ENCODE measurements at regions not wholly inside any gene's neighbourhood (a gene's known extent, or its start where the extent isn't known, plus 50 kb on each side); places are given as distances from the start of the nearest gene placed in this dataset.

- DNase-seq (no peak), ATAC-seq (peak; percentile 3 to 17)
- no peaks in the 10 kb centered on the region for H3K9me3 ChIP-seq (ENCODE audit: control insufficient read depth, low read length)
- no peaks in the 10 kb centered on the region for H3K27me3 ChIP-seq (ENCODE audit: control insufficient read depth, insufficient read depth)
- 53% methylated on average over 13 of the region's 13 CpGs for WGBS
- no peak overlapping the region for H3K4me3 ChIP-seq (ENCODE audit: low read length)
- H3K27ac ChIP-seq (ENCODE audit: low read length): no peak overlapping the region
- intact Hi-C loops (cut with DNase I): no loop called here
- no peaks in the 10 kb centered on the region for H3K4me1 ChIP-seq (ENCODE audit: control insufficient read depth, insufficient read depth, low read length)
Observed at GRCh38 chr16:87126403-87127025, 190.7 kb downstream of the C16orf95 start.

- Histone ChIP-seq H3K4me1 (ENCODE audit: control insufficient read depth, insufficient read depth, low read length) (no peaks in the 10 kb centered on the region), H3K9me3 (ENCODE audit: control insufficient read depth, low read length) (no peaks in the 10 kb centered on the region), H3K27me3 (ENCODE audit: control insufficient read depth, insufficient read depth) (no peaks in the 10 kb centered on the region), H3K4me3 (ENCODE audit: low read length) (no peak overlapping the region), H3K27ac (ENCODE audit: low read length) (peak overlapping the region; percentile 31)
- peak; percentile 62 to 87 (median 82) for DNase-seq
- intact Hi-C loops (cut with DNase I): no loop called here
- ATAC-seq: peak; percentile 70 to 72
- WGBS: 36% methylated on average over 23 of the region's 23 CpGs
Observed at GRCh38 chr16:87127061-87127765, 190.0 kb downstream of the C16orf95 start.

DNA sequence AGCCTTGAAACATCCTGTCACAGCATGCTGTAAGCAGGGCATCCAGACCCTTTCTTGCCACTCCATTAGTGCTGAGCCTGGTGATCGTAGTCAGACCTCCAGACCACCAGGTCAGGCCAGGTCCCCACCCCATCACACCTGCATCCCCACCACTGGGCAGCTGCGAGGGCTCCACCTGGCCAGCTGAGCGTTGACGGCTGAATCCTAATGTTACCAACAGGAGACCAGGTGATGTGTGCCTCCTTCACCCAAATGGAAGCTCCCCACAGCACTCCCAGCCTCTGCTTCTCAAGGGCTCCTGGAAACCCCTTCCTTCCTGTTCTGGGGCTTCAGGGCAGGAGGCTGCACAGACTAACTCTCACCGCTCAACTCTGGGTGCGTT lies 189.4 kb downstream of the C16orf95 start:
- ATAC-seq: no peak
- 90% methylated on average over 6 of the region's 6 CpGs for WGBS
- DNase-seq: no peak
- Histone ChIP-seq H3K27me3 (ENCODE audit: control insufficient read depth, insufficient read depth) (no peaks in the 10 kb centered on the region), H3K4me3 (ENCODE audit: low read length) (no peak overlapping the region), H3K4me1 (ENCODE audit: control insufficient read depth, insufficient read depth, low read length) (no peaks in the 10 kb centered on the region), H3K27ac (ENCODE audit: low read length) (no peak overlapping the region), H3K9me3 (ENCODE audit: control insufficient read depth, low read length) (no peaks in the 10 kb centered on the region)
- intact Hi-C loops (cut with DNase I): no loop called here

GRCh38 chr16:87129771-87130170 lies 187.4 kb downstream of the C16orf95 start:
- Histone ChIP-seq H3K4me3 (ENCODE audit: low read length) (no peak overlapping the region), H3K9me3 (ENCODE audit: control insufficient read depth, low read length) (no peaks in the 10 kb centered on the region), H3K27me3 (ENCODE audit: control insufficient read depth, insufficient read depth) (no peaks in the 10 kb centered on the region), H3K4me1 (ENCODE audit: control insufficient read depth, insufficient read depth, low read length) (no peaks in the 10 kb centered on the region), H3K27ac (ENCODE audit: low read length) (no peak overlapping the region)
- intact Hi-C loops (cut with DNase I): no loop called here
- WGBS: 56% methylated on average over 4 of the region's 4 CpGs
- DNase-seq: no peak
- ATAC-seq: peak in 1 of 2 donors; percentile 20

DNA sequence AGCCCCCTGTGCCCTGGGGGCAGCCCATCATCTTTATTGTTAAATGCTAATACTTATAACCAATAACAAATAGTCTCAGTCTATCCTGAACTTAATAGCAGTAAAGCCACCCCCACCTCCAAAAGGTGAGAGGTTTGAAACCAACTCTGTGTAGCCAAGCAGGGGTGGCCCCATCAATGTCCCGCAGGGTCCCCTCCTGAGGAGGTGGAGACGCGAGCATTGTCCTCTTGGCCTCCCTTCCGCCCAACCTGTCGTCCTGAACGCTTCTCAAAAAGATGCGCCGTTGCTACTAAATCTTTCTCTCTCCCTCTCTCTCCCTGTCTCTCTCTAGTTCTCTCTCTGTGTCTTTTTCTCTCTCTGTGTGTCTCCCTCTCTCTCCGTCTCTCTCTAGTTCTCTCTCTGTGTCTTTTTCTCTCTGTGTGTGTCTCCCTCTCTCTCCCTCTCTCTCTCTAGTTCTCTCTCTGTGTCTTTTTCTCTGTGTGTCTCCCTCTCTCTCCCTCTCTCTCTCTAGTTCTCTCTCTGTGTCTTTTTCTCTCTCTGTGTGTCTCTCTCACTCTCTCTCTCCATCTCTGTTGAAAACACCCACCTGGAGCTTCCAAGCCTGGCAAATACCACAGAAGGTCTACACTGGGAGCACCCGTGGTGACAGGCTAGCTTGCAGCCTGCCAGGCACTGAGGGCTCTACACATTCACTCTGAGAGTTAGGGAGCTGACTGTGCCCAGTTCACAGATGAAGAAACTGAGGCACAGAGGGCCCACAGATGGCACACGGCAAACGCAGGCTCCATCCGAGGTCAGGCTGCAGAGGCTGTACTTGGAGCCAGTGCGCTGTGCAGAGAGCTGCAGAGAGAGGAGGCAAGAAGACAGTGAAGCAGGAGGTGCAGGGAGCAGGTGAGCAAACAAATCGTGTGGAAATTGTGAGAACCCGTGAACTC lies 185.9 kb downstream of the C16orf95 start:
- intact Hi-C loops (cut with DNase I): no loop called here
- no peak overlapping the region for H3K27ac ChIP-seq (ENCODE audit: low read length)
- 86% methylated on average over 16 of the region's 16 CpGs for WGBS
- no peaks in the 10 kb centered on the region for H3K27me3 ChIP-seq (ENCODE audit: control insufficient read depth, insufficient read depth)
- H3K9me3 ChIP-seq (ENCODE audit: control insufficient read depth, low read length): no peaks in the 10 kb centered on the region
- H3K4me1 ChIP-seq (ENCODE audit: control insufficient read depth, insufficient read depth, low read length): no peaks in the 10 kb centered on the region
- DNase-seq (no peak), ATAC-seq (no peak)
- no peak overlapping the region for H3K4me3 ChIP-seq (ENCODE audit: low read length)

GRCh38 chr16:87131996-87132345 lies 185.2 kb downstream of the C16orf95 start:
- Histone ChIP-seq H3K4me3 (ENCODE audit: low read length) (no peak overlapping the region), H3K27me3 (ENCODE audit: control insufficient read depth, insufficient read depth) (no peaks in the 10 kb centered on the region), H3K4me1 (ENCODE audit: control insufficient read depth, insufficient read depth, low read length) (no peaks in the 10 kb centered on the region), H3K9me3 (ENCODE audit: control insufficient read depth, low read length) (no peaks in the 10 kb centered on the region), H3K27ac (ENCODE audit: low read length) (no peak overlapping the region)
- DNase-seq (no peak), ATAC-seq (no peak)
- 74% methylated on average over 6 of the region's 6 CpGs for WGBS
- intact Hi-C loops (cut with DNase I): no loop called here

DNA sequence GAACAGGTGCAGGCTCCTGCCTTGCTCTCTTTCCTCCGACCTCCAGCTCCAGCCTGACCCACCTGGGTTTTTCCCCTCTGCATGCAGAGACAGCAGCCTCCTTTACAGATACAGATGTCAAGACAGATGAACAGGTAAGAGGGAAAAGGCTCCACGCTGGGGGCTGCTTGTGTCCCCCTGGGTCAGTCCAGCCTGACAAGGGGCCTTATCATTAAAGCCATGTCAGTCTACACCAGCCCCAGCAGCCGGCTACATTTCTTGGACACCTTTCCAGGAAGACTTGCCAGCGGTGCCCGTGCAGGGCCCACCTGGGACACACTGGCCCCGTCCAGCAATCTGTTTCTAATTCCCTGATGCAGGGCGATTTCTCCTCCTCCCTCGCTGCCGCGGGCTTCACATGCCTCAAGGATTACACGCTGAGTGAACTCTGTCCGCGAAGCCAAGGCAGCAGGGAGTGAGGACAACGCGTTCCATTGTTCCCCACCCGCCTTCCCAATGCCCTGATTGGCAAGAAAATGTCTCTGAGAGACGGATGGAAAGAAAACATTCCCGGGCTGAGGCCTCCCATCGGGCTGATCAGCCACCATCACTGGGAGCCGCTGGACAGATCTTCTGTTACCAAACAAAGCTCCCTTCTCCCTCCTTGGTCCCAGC lies 184.7 kb downstream of the C16orf95 start:
- Histone ChIP-seq H3K4me3 (ENCODE audit: low read length) (no peak overlapping the region), H3K27ac (ENCODE audit: low read length) (peak overlapping the region; percentile 6), H3K9me3 (ENCODE audit: control insufficient read depth, low read length) (no peaks in the 10 kb centered on the region), H3K4me1 (ENCODE audit: control insufficient read depth, insufficient read depth, low read length) (no peaks in the 10 kb centered on the region), H3K27me3 (ENCODE audit: control insufficient read depth, insufficient read depth) (no peaks in the 10 kb centered on the region)
- WGBS: 61% methylated on average over 20 of the region's 20 CpGs
- ATAC-seq (peak; percentile 63 to 89), DNase-seq (peak; percentile 60 to 87 (median 77))
- intact Hi-C loops (cut with DNase I): no loop called here

DNA sequence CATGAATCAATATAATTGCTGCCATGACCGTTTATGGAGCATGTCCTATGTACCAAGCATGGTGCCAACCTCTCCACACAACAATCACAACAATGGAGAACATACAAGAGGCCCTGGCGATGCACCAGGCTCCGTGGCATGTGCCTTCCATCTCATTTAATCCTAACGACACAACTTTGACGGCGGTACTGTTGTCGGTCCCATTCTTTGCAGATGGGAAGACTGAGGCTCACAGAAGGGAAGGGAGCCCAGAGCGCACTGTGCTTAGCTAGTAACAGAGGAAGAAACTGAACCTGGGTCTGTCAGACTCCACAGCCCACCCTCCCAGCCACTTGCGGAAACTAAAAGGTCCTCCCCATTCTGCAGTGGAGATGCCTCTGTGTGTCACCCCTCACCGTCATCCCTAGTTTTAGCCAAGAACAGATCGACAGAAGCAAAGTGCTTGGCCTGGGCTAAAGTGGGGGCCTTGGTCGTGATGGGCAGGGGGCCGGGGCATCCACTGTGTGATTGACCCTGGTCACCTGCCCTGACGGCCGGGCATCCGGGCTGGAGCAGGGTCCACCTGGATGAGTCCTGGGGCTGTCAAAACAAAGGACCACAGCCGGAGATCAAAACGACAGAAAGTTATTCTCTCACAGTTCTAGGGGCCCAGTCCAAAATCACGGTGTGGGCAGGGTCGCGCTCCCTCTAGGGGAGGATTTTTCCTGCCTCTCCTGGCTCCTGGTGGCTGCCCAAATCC lies 183.9 kb downstream of the C16orf95 start:
- H3K4me3 ChIP-seq (ENCODE audit: low read length): no peak overlapping the region
- no peaks in the 10 kb centered on the region for H3K9me3 ChIP-seq (ENCODE audit: control insufficient read depth, low read length)
- intact Hi-C loops (cut with DNase I): no loop called here
- no peaks in the 10 kb centered on the region for H3K4me1 ChIP-seq (ENCODE audit: control insufficient read depth, insufficient read depth, low read length)
- WGBS: 88% methylated on average over 21 of the region's 21 CpGs
- H3K27ac ChIP-seq (ENCODE audit: low read length): peak overlapping the region; percentile 6
- ATAC-seq (no peak), DNase-seq (no peak)
- H3K27me3 ChIP-seq (ENCODE audit: control insufficient read depth, insufficient read depth): no peaks in the 10 kb centered on the region

DNA sequence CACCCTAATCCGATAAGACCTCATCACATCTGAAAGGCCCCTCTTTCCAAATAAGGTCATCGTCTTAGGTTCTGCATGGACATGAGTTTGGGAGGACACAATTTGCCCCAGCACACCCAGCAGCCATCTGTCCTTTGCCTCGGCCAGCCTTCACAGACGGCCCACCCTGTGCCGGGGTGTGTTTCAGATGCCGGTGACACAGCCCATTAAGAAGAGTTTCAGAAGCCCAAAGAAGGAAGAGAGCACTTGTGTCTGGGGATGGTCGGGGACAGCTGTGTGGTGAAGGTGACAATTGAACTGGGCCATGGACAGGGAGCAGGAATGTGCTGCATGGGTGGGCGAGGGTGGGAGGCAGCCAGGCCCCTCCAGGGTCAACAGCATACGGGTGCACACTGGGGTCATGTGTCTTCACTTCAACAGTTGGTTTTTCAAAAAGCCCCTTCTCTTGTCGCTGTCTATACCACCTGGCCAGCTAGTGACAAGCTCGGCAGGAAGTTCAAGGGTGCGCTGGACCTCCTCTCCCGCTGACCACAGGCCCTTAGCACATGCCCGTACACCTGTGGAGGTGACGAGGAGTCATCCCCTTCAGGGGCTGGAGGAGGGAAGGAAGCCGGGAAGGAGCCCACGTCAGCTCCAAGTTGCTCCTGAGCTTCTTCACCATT lies 183.1 kb downstream of the C16orf95 start:
- Histone ChIP-seq H3K4me1 (ENCODE audit: control insufficient read depth, insufficient read depth, low read length) (no peaks in the 10 kb centered on the region), H3K4me3 (ENCODE audit: low read length) (no peak overlapping the region)
- ATAC-seq: no peak

GRCh38 chr16:87134628-87134995 lies 182.6 kb downstream of the C16orf95 start:
- Histone ChIP-seq H3K27ac (ENCODE audit: low read length) (no peak overlapping the region), H3K9me3 (ENCODE audit: control insufficient read depth, low read length) (no peaks in the 10 kb centered on the region), H3K4me1 (ENCODE audit: control insufficient read depth, insufficient read depth, low read length) (no peaks in the 10 kb centered on the region), H3K27me3 (ENCODE audit: control insufficient read depth, insufficient read depth) (no peaks in the 10 kb centered on the region), H3K4me3 (ENCODE audit: low read length) (no peak overlapping the region)
- 95% methylated on average over 7 of the region's 7 CpGs for WGBS
- intact Hi-C loops (cut with DNase I): no loop called here
- ATAC-seq: no peak
- DNase-seq: no peak

More for the DNA sequence above, 183.1 kb downstream of the C16orf95 start:
- H3K27ac ChIP-seq (ENCODE audit: low read length): no peak overlapping the region
- 91% methylated on average over 17 of the region's 17 CpGs for WGBS
- H3K27me3 ChIP-seq (ENCODE audit: control insufficient read depth, insufficient read depth): no peaks in the 10 kb centered on the region
- no peak for DNase-seq
- intact Hi-C loops (cut with DNase I): no loop called here
- H3K9me3 ChIP-seq (ENCODE audit: control insufficient read depth, low read length): no peaks in the 10 kb centered on the region

All from right cardiac atrium (tissue), 5 donors.